ENCODE measurements at regions not wholly inside any gene's neighbourhood (a gene's known extent, or its start where the extent isn't known, plus 50 kb on each side); places are given as distances from the start of the nearest gene placed in this dataset.

DNA sequence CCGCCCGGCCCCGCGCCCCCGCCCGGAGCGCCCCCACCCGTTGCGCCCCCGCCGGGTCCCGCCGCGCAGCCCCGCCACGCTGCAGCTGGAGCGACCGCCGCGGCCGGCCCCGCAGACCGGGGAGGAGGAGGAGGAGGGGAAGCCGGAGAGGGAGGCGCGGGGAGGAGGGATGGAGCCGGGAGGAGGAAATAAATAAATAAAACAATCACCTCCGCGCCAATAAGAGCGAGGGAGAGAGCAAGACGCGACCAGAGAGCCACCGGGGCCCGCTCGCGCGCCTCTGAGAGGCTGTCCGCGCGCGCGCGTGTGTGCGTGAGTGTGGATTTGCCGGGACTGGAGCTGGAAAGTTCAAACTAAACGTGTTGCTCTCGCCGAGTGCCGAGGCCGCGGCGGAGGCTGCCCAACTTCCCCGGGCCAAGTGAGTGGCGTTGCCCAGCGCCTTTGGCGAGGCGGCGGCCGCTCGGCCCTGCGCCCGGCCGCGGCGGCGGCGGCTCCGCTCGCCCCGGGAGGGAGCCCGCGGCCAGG is 2184.4 kb upstream of the TENM3 start:
- no peak overlapping the region for H2BK12ac ChIP-seq (ENCODE audit: low read length)
- peaks cover 0 to 72% (median 4%) of the 10 kb centered on the region in 3 experiments for H3K27me3 ChIP-seq (ENCODE audit: control insufficient read depth in 3 of 3, insufficient read depth in 3 of 3, low read depth in 1 of 3, low read length in 3 of 3)
- no peak overlapping the region for H2BK120ac ChIP-seq (ENCODE audit: low read depth, low read length)
- no peaks in the 10 kb centered on the region for H3K9me3 ChIP-seq (replicated peaks in 1 of 2; ENCODE audit: control insufficient read depth in 2 of 2, insufficient read depth in 1 of 2, low read depth in 1 of 2, low read length in 2 of 2)
- no CpG with 5 or more reads among the region's 72 CpGs for WGBS, 2 donors (ENCODE audit: extremely low coverage in 2 of 2, insufficient read length in 2 of 2, insufficient replicate concordance in 1 of 2)
- H3K18ac ChIP-seq (ENCODE audit: low read length): peak overlapping the region; percentile 87
- no peak overlapping the region for H4K91ac ChIP-seq (ENCODE audit: low read depth, low read length, poor library complexity)
- H2BK5ac ChIP-seq (ENCODE audit: low read length): peak overlapping the region; percentile 75
- H3K4me1 ChIP-seq (ENCODE audit: control insufficient read depth in 2 of 2, insufficient read depth in 1 of 2, low read depth in 1 of 2, low read length in 2 of 2): peaks cover 1 to 6% of the 10 kb centered on the region in 2 donors
- H3K4me2 ChIP-seq (ENCODE audit: insufficient read depth, low read length, poor library complexity, severe bottlenecking): peak overlapping the region; percentile 88
- H2AK5ac ChIP-seq (ENCODE audit: low read depth, low read length): no peak overlapping the region
- H3K79me1 ChIP-seq (ENCODE audit: low read depth, low read length): no peaks in the 10 kb centered on the region
- H3K27ac ChIP-seq (replicated peaks; ENCODE audit: low read length): peak overlapping the region; percentile 39
- H2BK15ac ChIP-seq (ENCODE audit: low read length): peak overlapping the region; percentile 49
- H3K14ac ChIP-seq (ENCODE audit: low read length): no peak overlapping the region
- H3K9ac ChIP-seq (ENCODE audit: low read depth, low read length, poor library complexity): peak overlapping the region; percentile 84
- H2AFZ ChIP-seq (ENCODE audit: low read length): peak overlapping the region; percentile 98
- H4K8ac ChIP-seq (ENCODE audit: low read depth, low read length): no peak overlapping the region
- H3K4ac ChIP-seq (ENCODE audit: low read length): no peak overlapping the region
- H3K36me3 ChIP-seq (replicated peaks in 1 of 2; ENCODE audit: control insufficient read depth in 2 of 2, insufficient read depth in 2 of 2, low read length in 2 of 2): no peaks in the 10 kb centered on the region
- peak overlapping the region; percentile 58 to 95 for H3K4me3 ChIP-seq (ENCODE audit: low read length in 2 of 2)
- H3K23ac ChIP-seq (ENCODE audit: low read depth, low read length, poor library complexity): no peak overlapping the region
- DNase-seq (ENCODE audit: low spot score): peak; percentile 61

DNA sequence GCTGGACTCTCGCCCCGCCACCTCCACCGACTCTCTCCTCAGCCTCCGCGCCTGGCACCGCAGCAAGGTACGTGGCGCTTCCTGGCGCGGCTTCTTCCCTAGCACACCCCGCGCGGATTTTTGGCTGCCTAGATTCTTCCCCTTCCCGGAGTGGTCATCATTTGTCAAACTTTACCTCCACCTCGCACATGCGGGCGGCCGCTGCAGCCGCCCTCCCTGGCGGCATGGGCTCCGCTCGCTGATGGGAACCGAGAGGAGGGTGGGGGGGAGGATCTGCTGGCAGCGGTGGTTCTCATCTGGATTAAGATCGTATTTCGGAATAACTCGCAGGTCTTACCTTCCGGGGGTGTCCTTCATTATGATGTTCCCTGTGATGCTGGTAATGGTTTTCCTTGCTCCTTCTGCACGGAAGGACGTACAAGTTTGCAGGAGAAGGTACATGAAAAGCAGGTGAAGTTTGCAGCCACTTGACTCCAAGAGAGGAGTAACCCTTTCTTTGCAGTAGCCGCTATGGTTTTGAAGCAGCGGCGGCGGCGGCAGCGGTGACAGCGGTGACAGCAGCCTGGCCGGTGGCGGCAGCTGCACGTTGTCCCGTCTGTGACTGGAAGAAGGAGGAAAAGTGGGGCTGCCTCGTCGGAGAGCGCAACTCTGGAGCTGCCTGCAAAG is 2183.9 kb upstream of the TENM3 start:
- Histone ChIP-seq H3K27me3 (ENCODE audit: control insufficient read depth in 3 of 3, insufficient read depth in 3 of 3, low read depth in 1 of 3, low read length in 3 of 3) (peaks cover 0 to 66% (median 4%) of the 10 kb centered on the region in 3 experiments), H3K36me3 (replicated peaks in 1 of 2; ENCODE audit: control insufficient read depth in 2 of 2, insufficient read depth in 2 of 2, low read length in 2 of 2) (no peaks in the 10 kb centered on the region), H2BK120ac (ENCODE audit: low read depth, low read length) (no peak overlapping the region), H3K4ac (ENCODE audit: low read length) (no peak overlapping the region), H3K4me2 (ENCODE audit: insufficient read depth, low read length, poor library complexity, severe bottlenecking) (peak overlapping the region; percentile 88), H3K9ac (ENCODE audit: low read depth, low read length, poor library complexity) (peak overlapping the region; percentile 84), H3K79me1 (ENCODE audit: low read depth, low read length) (no peaks in the 10 kb centered on the region), H3K4me1 (ENCODE audit: control insufficient read depth in 2 of 2, insufficient read depth in 1 of 2, low read depth in 1 of 2, low read length in 2 of 2) (peaks cover 1 to 6% of the 10 kb centered on the region in 2 donors), H2AK5ac (ENCODE audit: low read depth, low read length) (no peak overlapping the region), H3K9me3 (replicated peaks in 1 of 2; ENCODE audit: control insufficient read depth in 2 of 2, insufficient read depth in 1 of 2, low read depth in 1 of 2, low read length in 2 of 2) (no peaks in the 10 kb centered on the region), H3K27ac (replicated peaks; ENCODE audit: low read length) (no peak overlapping the region), H2BK12ac (ENCODE audit: low read length) (no peak overlapping the region), H2AFZ (ENCODE audit: low read length) (peak overlapping the region; percentile 98), H2BK15ac (ENCODE audit: low read length) (peak overlapping the region; percentile 49), H3K4me3 (ENCODE audit: low read length in 2 of 2) (peak overlapping the region; percentile 58 to 95), H4K91ac (ENCODE audit: low read depth, low read length, poor library complexity) (no peak overlapping the region), H3K23ac (ENCODE audit: low read depth, low read length, poor library complexity) (no peak overlapping the region), H4K8ac (ENCODE audit: low read depth, low read length) (no peak overlapping the region), H3K14ac (ENCODE audit: low read length) (no peak overlapping the region), H2BK5ac (ENCODE audit: low read length) (peak overlapping the region; percentile 75), H3K18ac (ENCODE audit: low read length) (no peak overlapping the region)
- no CpG with 5 or more reads among the region's 44 CpGs for WGBS, 2 donors (ENCODE audit: extremely low coverage in 2 of 2, insufficient read length in 2 of 2, insufficient replicate concordance in 1 of 2)
- peak; percentile 52 for DNase-seq (ENCODE audit: low spot score)

DNA sequence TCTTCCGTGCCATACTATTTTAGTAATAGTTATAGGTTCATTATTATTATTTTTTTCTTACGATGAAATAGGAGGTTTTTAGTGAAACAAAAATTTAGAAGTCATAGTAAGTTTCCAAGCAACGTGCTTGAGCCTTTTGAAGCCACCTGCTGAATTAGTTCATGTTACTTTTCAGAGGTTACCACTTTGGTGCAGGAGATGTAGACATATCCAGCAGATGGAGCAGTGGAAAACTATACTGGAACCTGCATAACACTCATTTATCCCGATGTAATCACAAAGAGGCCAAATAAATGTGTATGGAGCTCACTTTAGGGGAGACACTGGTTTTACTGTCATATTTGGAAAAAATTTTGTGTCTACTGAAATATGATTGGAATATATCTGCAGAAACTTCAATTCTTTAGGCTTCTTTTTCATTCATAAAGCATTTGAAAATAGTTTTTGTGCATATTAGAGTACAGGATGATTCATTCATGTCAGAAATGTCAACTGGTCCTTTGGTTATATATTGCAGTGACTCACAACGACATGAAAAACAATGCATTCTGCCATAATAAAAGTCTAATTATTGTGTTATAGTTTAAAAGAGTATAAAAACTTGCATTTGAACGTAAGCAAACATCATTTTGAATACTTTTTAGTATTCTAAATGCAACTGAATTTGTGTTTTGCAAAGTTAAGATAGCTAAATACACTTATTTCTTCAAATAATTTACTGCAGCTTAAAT is 2182.9 kb upstream of the TENM3 start:
- Histone ChIP-seq H3K36me3 (replicated peaks in 1 of 2; ENCODE audit: control insufficient read depth in 2 of 2, insufficient read depth in 2 of 2, low read length in 2 of 2) (no peaks in the 10 kb centered on the region), H3K23ac (ENCODE audit: low read depth, low read length, poor library complexity) (no peak overlapping the region), H3K4me1 (ENCODE audit: control insufficient read depth in 2 of 2, insufficient read depth in 1 of 2, low read depth in 1 of 2, low read length in 2 of 2) (peaks cover 1 to 6% of the 10 kb centered on the region in 2 donors), H3K27ac (replicated peaks; ENCODE audit: low read length) (no peak overlapping the region), H3K27me3 (ENCODE audit: control insufficient read depth in 3 of 3, insufficient read depth in 3 of 3, low read depth in 1 of 3, low read length in 3 of 3) (peaks cover 0 to 64% (median 4%) of the 10 kb centered on the region in 3 experiments), H3K79me1 (ENCODE audit: low read depth, low read length) (no peaks in the 10 kb centered on the region), H4K8ac (ENCODE audit: low read depth, low read length) (no peak overlapping the region), H3K9me3 (replicated peaks in 1 of 2; ENCODE audit: control insufficient read depth in 2 of 2, insufficient read depth in 1 of 2, low read depth in 1 of 2, low read length in 2 of 2) (no peaks in the 10 kb centered on the region), H3K4ac (ENCODE audit: low read length) (no peak overlapping the region), H3K18ac (ENCODE audit: low read length) (no peak overlapping the region), H4K91ac (ENCODE audit: low read depth, low read length, poor library complexity) (no peak overlapping the region), H2BK12ac (ENCODE audit: low read length) (no peak overlapping the region), H2BK5ac (ENCODE audit: low read length) (no peak overlapping the region), H2BK15ac (ENCODE audit: low read length) (no peak overlapping the region), H3K9ac (ENCODE audit: low read depth, low read length, poor library complexity) (no peak overlapping the region), H2AK5ac (ENCODE audit: low read depth, low read length) (no peak overlapping the region), H3K4me2 (ENCODE audit: insufficient read depth, low read length, poor library complexity, severe bottlenecking) (no peak overlapping the region), H3K14ac (ENCODE audit: low read length) (no peak overlapping the region), H2AFZ (ENCODE audit: low read length) (no peak overlapping the region), H3K4me3 (ENCODE audit: low read length in 2 of 2) (no peak overlapping the region), H2BK120ac (ENCODE audit: low read depth, low read length) (no peak overlapping the region)
- no CpG with 5 or more reads among the region's 6 CpGs for WGBS, 2 donors (ENCODE audit: extremely low coverage in 2 of 2, insufficient read length in 2 of 2, insufficient replicate concordance in 1 of 2)
- peak; percentile 5 for DNase-seq (ENCODE audit: low spot score)

DNA sequence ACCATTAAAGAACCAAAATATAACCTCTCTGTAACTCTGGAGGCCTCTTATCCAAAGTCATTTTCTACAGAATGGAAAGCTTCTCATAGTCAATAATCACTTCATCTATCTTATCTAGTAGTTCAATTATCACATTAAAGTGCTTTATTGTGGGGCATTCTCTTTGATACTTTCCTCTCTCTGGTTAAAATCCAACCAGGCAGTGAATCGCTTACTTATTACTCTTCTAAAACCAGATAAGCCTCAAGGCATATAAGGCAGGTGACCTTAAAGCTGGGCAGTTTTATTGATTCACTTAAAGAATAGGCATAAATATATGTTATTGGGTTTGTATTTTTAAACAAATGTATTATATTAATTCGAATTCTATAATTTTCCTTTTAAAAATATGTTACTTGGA is 2162.1 kb upstream of the TENM3 start:
- Histone ChIP-seq H3K4ac (ENCODE audit: low read length) (no peak overlapping the region), H3K36me3 (replicated peaks in 1 of 2; ENCODE audit: control insufficient read depth in 2 of 2, insufficient read depth in 2 of 2, low read length in 2 of 2) (no peaks in the 10 kb centered on the region), H3K18ac (ENCODE audit: low read length) (no peak overlapping the region), H2AFZ (ENCODE audit: low read length) (no peak overlapping the region), H4K8ac (ENCODE audit: low read depth, low read length) (no peak overlapping the region), H3K9ac (ENCODE audit: low read depth, low read length, poor library complexity) (no peak overlapping the region), H3K4me2 (ENCODE audit: insufficient read depth, low read length, poor library complexity, severe bottlenecking) (no peak overlapping the region), H3K23ac (ENCODE audit: low read depth, low read length, poor library complexity) (no peak overlapping the region), H2BK12ac (ENCODE audit: low read length) (no peak overlapping the region), H2BK15ac (ENCODE audit: low read length) (no peak overlapping the region), H3K27me3 (ENCODE audit: control insufficient read depth in 3 of 3, insufficient read depth in 3 of 3, low read depth in 1 of 3, low read length in 3 of 3) (peaks cover 0 to 2% (median 0%) of the 10 kb centered on the region in 3 experiments), H2BK5ac (ENCODE audit: low read length) (no peak overlapping the region), H4K91ac (ENCODE audit: low read depth, low read length, poor library complexity) (no peak overlapping the region), H3K9me3 (replicated peaks in 1 of 2; ENCODE audit: control insufficient read depth in 2 of 2, insufficient read depth in 1 of 2, low read depth in 1 of 2, low read length in 2 of 2) (no peaks in the 10 kb centered on the region), H3K14ac (ENCODE audit: low read length) (no peak overlapping the region), H2AK5ac (ENCODE audit: low read depth, low read length) (no peak overlapping the region), H3K79me1 (ENCODE audit: low read depth, low read length) (no peaks in the 10 kb centered on the region), H2BK120ac (ENCODE audit: low read depth, low read length) (no peak overlapping the region), H3K4me3 (ENCODE audit: low read length in 2 of 2) (no peak overlapping the region), H3K27ac (replicated peaks; ENCODE audit: low read length) (no peak overlapping the region), H3K4me1 (ENCODE audit: control insufficient read depth in 2 of 2, insufficient read depth in 1 of 2, low read depth in 1 of 2, low read length in 2 of 2) (no peaks in the 10 kb centered on the region)
- DNase-seq (ENCODE audit: low spot score): no peak
- no CpG with 5 or more reads among the region's 2 CpGs for whole genome bisulfite sequencing, 2 donors (ENCODE audit: extremely low coverage in 2 of 2, insufficient read length in 2 of 2, insufficient replicate concordance in 1 of 2)

Measured in neuronal stem cell (in vitro differentiated cells).